GM19043 (cell line): ENCODE measurements at regions not wholly inside any gene's neighbourhood (a gene's known extent, or its start where the extent isn't known, plus 50 kb on each side); places are given as distances from the start of the nearest gene placed in this dataset.
"Not testable (repeated sequence)": the region's sequence is repeated elsewhere in the genome, so short reads cannot be mapped to it uniquely, and the experiment has no call there.

Source experiments
- ATAC-seq: cut with Tn5 transposase; IDR thresholded peaks from one replicate; pipeline ENCODE4 v1.9.1; 2021; ENCODE audit warnings: low read depth; ENCODE audit not compliant: unreplicated experiment

DNA sequence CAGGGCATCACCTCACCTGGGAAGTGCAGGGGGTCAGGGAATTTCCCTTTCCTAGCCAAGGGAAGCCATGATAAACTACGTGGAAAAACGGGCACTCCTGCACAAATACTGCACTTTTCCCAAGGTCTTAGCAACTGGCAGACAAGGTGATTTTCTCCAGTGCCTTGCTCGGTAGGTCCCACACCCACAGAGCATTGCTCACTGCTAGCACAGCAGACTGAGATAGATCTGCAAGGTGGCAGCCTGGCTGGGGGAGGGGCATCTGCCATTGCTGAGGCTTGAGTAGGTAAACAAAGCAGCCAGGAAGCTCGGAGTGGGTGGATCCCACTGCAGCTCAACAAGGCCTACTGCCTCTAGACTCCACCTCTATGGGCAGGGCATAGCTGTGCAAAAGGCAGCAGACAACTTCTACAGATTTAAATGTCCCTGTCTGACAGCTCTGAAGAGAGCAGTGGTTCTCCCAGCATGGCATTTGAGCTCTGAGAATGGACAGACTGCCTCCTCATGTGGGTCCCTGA, 111.5 kb upstream of the FIBIN start:
- ATAC-seq, result not testable (repeated sequence)

GRCh38 chr11:26891501-26891900, 102.4 kb upstream of the FIBIN start:
- ATAC-seq, result no peak

DNA sequence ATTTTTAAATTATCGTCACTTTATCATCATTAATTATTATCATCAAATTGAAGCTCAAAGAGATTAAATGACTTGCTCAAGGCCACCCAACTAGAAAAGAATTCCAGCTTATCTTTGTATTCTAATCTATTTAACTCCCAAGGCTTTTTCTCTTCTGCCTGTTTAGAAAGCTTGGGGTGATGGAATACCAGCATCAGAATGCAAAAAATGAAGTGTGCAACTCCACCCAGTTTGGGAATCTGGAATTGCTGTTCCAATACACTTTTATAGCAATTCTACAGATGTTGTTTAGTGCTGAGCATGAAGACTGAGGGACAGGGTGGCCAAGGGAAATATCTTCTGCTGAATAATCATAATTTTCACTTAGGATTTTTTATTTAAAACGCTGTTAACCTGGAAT, 97.2 kb upstream of the FIBIN start:
- ATAC-seq, result no peak

GRCh38 chr11:26898799-26899198, 95.1 kb upstream of the FIBIN start:
- no peak for ATAC-seq

- no peak for ATAC-seq
Measured at GRCh38 chr11:26901162-26901561, 92.8 kb upstream of the FIBIN start.

DNA sequence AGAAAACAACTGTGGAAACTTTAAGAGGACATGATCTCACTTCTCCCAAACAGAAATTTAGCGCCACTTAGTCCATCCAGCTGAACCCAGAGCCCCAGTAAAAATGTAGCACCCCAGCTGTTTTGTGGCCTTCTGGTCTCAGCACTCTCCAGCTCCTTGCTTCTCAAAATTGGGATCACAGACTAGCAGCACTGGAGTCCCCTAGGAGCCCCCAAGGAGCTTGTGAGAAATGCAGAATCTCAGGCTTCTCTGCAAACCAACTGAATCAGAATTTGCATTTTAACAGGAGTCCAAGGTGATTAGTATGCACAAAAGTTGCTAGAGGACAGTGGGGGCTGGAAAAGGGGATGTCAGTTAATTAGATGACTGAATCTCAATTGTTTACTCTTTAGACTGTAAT, 89.8 kb upstream of the FIBIN start:
- no peak for ATAC-seq

- ATAC-seq, result no peak
Measured at GRCh38 chr11:26904801-26905200, 89.1 kb upstream of the FIBIN start.

- ATAC-seq, result no peak
Measured at GRCh38 chr11:26905368-26905767, 88.5 kb upstream of the FIBIN start.

GRCh38 chr11:26909515-26909914, 84.4 kb upstream of the FIBIN start:
- no peak for ATAC-seq

GRCh38 chr11:26909991-26910591, 83.8 kb upstream of the FIBIN start:
- no peak for ATAC-seq

DNA sequence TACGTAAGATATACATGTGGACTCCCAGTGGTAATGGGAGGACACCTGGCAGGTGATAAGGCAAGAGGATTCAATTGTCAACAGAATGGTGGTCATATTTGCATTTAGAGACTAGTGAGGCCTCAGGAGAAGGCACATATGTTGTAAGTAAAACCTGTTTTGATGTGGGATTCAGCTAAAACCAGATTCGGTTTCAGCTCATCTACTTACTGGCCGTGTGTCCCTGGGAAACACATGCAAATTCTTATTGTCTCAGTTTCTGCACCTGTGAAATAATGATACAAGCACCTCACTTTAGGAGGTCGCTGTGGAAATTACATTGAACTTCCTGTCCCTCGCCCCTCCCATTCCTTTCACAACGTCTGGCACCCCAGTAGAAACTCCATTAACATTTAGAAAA, 78.9 kb upstream of the FIBIN start:
- peak; percentile 63 for ATAC-seq

- ATAC-seq, result no peak
Measured at GRCh38 chr11:26916805-26917204, 77.1 kb upstream of the FIBIN start.

GRCh38 chr11:26928582-26928981, 65.3 kb upstream of the FIBIN start:
- ATAC-seq, result no peak

- no peak for ATAC-seq
Measured at GRCh38 chr11:26929806-26930517, 64.0 kb upstream of the FIBIN start.

GRCh38 chr11:26930518-26931247, 63.2 kb upstream of the FIBIN start:
- no peak for ATAC-seq

GRCh38 chr11:26931248-26931631, 62.7 kb upstream of the FIBIN start:
- ATAC-seq, result no peak

GRCh38 chr11:26931881-26932280, 62.0 kb upstream of the FIBIN start:
- no peak for ATAC-seq

DNA sequence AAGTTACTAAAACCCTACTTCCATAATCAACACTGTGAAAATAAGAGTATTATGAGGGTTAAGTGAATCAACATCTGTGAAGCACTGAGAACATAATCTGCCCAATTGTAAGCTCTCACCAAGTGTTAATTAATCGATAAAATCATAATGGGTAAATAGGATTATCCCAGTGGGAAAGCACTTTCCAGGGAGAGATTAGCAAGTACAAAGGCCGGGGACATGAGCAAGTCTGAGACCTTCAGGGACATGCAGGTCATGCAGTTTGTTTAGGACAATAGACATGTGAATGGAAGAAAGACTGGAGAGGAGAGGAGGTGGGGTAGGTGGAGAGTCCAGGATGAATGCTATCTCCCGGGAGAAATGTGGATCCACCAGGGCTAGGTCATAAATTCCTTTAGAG, 57.8 kb upstream of the FIBIN start:
- ATAC-seq, result no peak

DNA sequence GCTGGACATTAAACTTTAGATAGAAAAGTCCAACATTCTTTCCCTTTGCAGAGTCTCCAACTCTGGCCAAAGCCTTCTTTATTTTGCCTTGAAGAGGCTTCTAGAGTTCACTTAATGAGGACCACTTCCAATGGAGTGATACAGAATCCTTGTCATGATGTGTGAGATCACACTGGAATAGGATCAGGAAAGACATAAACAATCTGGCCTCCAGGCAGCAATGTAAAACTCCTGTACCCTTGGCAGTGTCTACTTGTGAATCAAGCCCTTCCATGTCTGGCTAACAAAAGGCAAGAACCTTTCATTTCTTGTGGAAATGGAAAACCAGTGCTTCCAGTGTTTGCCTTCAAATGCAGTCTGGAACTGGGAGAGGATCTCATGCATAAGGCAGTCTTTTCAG, 56.5 kb upstream of the FIBIN start:
- no peak for ATAC-seq

DNA sequence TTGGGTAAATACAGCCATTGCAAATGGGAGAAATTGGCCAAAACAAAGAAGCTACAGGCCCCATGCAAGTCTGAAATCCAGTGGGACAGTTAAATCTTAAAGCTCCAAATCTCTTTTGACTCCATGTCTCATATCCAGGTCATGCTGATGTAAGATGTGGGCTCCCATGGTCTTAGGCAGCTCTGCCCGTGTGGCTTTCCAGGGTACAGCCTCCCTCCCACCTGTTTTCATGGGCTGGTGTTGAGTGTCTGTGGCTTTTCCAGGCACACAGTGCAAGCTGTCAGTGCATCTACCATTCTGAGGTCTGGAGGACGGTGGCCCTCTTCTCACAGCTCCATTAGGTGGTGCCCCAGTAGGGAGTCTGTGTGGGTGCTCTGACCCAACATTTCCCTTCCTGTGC, 53.4 kb upstream of the FIBIN start:
- ATAC-seq, result not testable (repeated sequence)

- ATAC-seq, result no peak
Measured at GRCh38 chr11:26942356-26942755, 51.6 kb upstream of the FIBIN start.

DNA sequence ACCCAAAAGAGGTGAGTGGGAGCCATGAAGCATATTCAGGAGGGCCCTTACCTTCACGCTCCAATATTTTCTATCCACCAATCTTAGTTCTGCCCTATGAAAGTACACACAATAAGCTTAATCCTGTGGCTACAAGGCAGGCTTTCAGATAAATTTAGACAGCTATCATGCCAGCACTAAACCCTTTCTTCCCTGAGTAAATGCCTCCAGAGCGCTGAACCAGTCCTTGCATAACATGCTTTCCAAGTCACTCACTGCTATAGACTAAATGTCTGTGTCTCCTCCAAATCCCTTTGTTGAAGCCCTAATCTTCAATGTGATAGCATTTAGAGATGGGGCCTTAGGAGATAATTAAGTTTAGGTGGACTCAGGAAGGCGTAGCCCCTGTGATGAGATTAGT, 50.3 kb upstream of the FIBIN start:
- ATAC-seq, result no peak
